22Rv1 (cell line): ENCODE measurements at regions not wholly inside any gene's neighbourhood (a gene's known extent, or its start where the extent isn't known, plus 50 kb on each side); places are given as distances from the start of the nearest gene placed in this dataset.

Experiments
- CTCF ChIP-seq: fragments of 450-650 bp; IDR thresholded peaks from 2 replicates; pipeline ENCODE4 v1.5.1; 2017; ENCODE audit warnings: mild to moderate bottlenecking
- ZFX ChIP-seq: fragments of 450-650 bp; IDR thresholded peaks from 2 replicates; pipeline ENCODE4 v1.6.1; 2017; ENCODE audit warnings: antibody characterized with exemption, borderline replicate concordance

- TF ChIP-seq CTCF (no peak), ZFX (no peak)
Observed at GRCh38 chr6:119479860-119480655, 130.5 kb upstream of the MAN1A1 start.
